WTC11 (cell line): ENCODE measurements at regions not wholly inside any gene's neighbourhood (a gene's known extent, or its start where the extent isn't known, plus 50 kb on each side); places are given as distances from the start of the nearest gene placed in this dataset.

Experiments used
- ATAC-seq: fragments of 200-7000 bp; cut with Tn5 transposase; 2 replicates; pipeline ENCODE4 v1.10.0; 2021; ENCODE audit warnings: mild to moderate bottlenecking, moderate library complexity
- CTCF ChIA-PET: fragments of 300-600 bp; sonication (Branson Sonifier 250); formaldehyde crosslinking; loops from one replicate; lab custom pipeline; 2021; ENCODE audit warnings: antibody characterized with exemption; lab: Charles Lee
- POLR2A ChIA-PET: fragments of 350-600 bp; sonication (Branson Sonifier 250); formaldehyde crosslinking; loops from one replicate; lab custom pipeline; 2021; ENCODE audit warnings: antibody characterized with exemption; lab: Charles Lee
- DNase-seq: peaks from one replicate; pipeline ENCODE4 v3.0.0; 2021; ENCODE audit warnings: low spot score
- H3K27ac Mint-ChIP-seq: 2 replicates; pipeline ENCODE4 v1.8.0; 2021; ENCODE audit warnings: mixed read lengths
- H3K27me3 Mint-ChIP-seq: 2 replicates; pipeline ENCODE4 v1.8.0; 2021; ENCODE audit warnings: low read depth, mild to moderate bottlenecking, moderate library complexity, mixed read lengths
- H3K36me3 Mint-ChIP-seq: 2 replicates; pipeline ENCODE4 v1.8.0; 2021; ENCODE audit warnings: mixed read lengths
- H3K4me1 Mint-ChIP-seq: 2 replicates; pipeline ENCODE4 v1.8.0; 2022; ENCODE audit warnings: mixed read lengths
- H3K4me3 Mint-ChIP-seq: 2 replicates; pipeline ENCODE4 v1.8.0; 2021; ENCODE audit warnings: mild to moderate bottlenecking, moderate library complexity, mixed read lengths
- H3K9me3 Mint-ChIP-seq: 2 replicates; pipeline ENCODE4 v1.8.0; 2021; ENCODE audit warnings: mixed read lengths
- CBFB ChIP-seq: sonication (generic); formaldehyde crosslinking; IDR thresholded peaks from 2 replicates; pipeline ENCODE4 v1.8.1; 2022; ENCODE audit warnings: mild to moderate bottlenecking, low read depth, missing genetic modification reagents
- CREB1 ChIP-seq: sonication (generic); formaldehyde crosslinking; IDR thresholded peaks from 2 replicates; pipeline ENCODE4 v1.8.0; 2023; ENCODE audit warnings: mild to moderate bottlenecking, missing genetic modification reagents
- FOXK1 ChIP-seq: sonication (generic); formaldehyde crosslinking; IDR thresholded peaks from 2 replicates; pipeline ENCODE4 v1.8.0; 2022; ENCODE audit warnings: mild to moderate bottlenecking, moderate library complexity, missing genetic modification reagents
- GRHL2 ChIP-seq: fragments of 250-450 bp; sonication (Bioruptor Pico); IDR thresholded peaks from 2 replicates; pipeline ENCODE4 v1.8.0; 2022; ENCODE audit warnings: mild to moderate bottlenecking, moderate library complexity; ENCODE audit not compliant: insufficient replicate concordance, severe bottlenecking
- GTF2I ChIP-seq: fragments of 250-450 bp; sonication (Bioruptor Pico); conservative IDR thresholded peaks from 2 replicates; pipeline ENCODE4 v1.4.0; 2021; ENCODE audit warnings: mild to moderate bottlenecking
- IRF2 ChIP-seq: sonication (generic); formaldehyde crosslinking; IDR thresholded peaks from 2 replicates; pipeline ENCODE4 v1.8.0; 2022; ENCODE audit warnings: low read depth, missing genetic modification reagents, borderline replicate concordance
- MYBL2 ChIP-seq: sonication (generic); formaldehyde crosslinking; IDR thresholded peaks from 2 replicates; pipeline ENCODE4 v1.8.1; 2023; ENCODE audit warnings: mild to moderate bottlenecking, moderate library complexity, missing genetic modification reagents
- NFE2L1 ChIP-seq: sonication (generic); formaldehyde crosslinking; IDR thresholded peaks from 2 replicates; pipeline ENCODE4 v1.8.1; 2023; ENCODE audit warnings: missing genetic modification reagents
- RELA ChIP-seq: sonication (generic); formaldehyde crosslinking; IDR thresholded peaks from 2 replicates; pipeline ENCODE4 v1.8.1; 2022; ENCODE audit warnings: missing genetic modification reagents, mild to moderate bottlenecking, borderline replicate concordance
- TEAD1 ChIP-seq: sonication (generic); formaldehyde crosslinking; IDR thresholded peaks from 2 replicates; pipeline ENCODE4 v1.8.0; 2022; ENCODE audit warnings: mild to moderate bottlenecking, missing genetic modification reagents
- TP53 ChIP-seq: sonication (generic); formaldehyde crosslinking; IDR thresholded peaks from 2 replicates; pipeline ENCODE4 v1.8.1; 2023; ENCODE audit warnings: mild to moderate bottlenecking, missing genetic modification reagents
- ZNF121 ChIP-seq: sonication (generic); formaldehyde crosslinking; IDR thresholded peaks from 2 replicates; pipeline ENCODE4 v1.8.0; 2023; ENCODE audit warnings: missing genetic modification reagents
- ZNF317 ChIP-seq: sonication (generic); formaldehyde crosslinking; IDR thresholded peaks from 2 replicates; pipeline ENCODE4 v1.8.1; 2023; ENCODE audit warnings: low read depth, mild to moderate bottlenecking, moderate library complexity, missing genetic modification reagents, borderline replicate concordance
- ZNF671 ChIP-seq: fragments of 250-450 bp; sonication (Bioruptor Pico); IDR thresholded peaks from 2 replicates; pipeline ENCODE4 v1.8.0; 2021; ENCODE audit warnings: mild to moderate bottlenecking
- TF ChIP-seq, protein P1 (sequence below): sonication (generic); formaldehyde crosslinking; IDR thresholded peaks from 2 replicates; pipeline ENCODE4 v1.8.1; 2022; ENCODE audit warnings: missing genetic modification reagents, borderline replicate concordance
- TF ChIP-seq, protein P2 (sequence below): sonication (generic); formaldehyde crosslinking; IDR thresholded peaks from 2 replicates; pipeline ENCODE4 v1.8.1; 2022; ENCODE audit warnings: mild to moderate bottlenecking, moderate library complexity, missing genetic modification reagents
- TF ChIP-seq, protein P3 (sequence below): sonication (generic); formaldehyde crosslinking; IDR thresholded peaks from 2 replicates; pipeline ENCODE4 v1.8.0; 2022; ENCODE audit warnings: mild to moderate bottlenecking, missing genetic modification reagents
- TF ChIP-seq, protein P4 (sequence below): sonication (generic); formaldehyde crosslinking; IDR thresholded peaks from 2 replicates; pipeline ENCODE4 v1.8.1; 2022; ENCODE audit warnings: low read depth, mild to moderate bottlenecking, moderate library complexity, missing genetic modification reagents, borderline replicate concordance
- TF ChIP-seq, protein P5 (sequence below): fragments of 250-450 bp; sonication (Bioruptor Pico); IDR thresholded peaks from 2 replicates; pipeline ENCODE4 v1.9.0; 2021; ENCODE audit warnings: mild to moderate bottlenecking
- TF ChIP-seq, protein P6 (sequence below): sonication (generic); formaldehyde crosslinking; IDR thresholded peaks from 2 replicates; pipeline ENCODE4 v1.8.0; 2022; ENCODE audit warnings: mild to moderate bottlenecking, missing genetic modification reagents
- TF ChIP-seq, protein P7 (sequence below): sonication (generic); formaldehyde crosslinking; IDR thresholded peaks from 2 replicates; pipeline ENCODE4 v1.8.1; 2022; ENCODE audit warnings: low read depth, missing genetic modification reagents, borderline replicate concordance
- TF ChIP-seq, protein P8 (sequence below): sonication (generic); formaldehyde crosslinking; IDR thresholded peaks from 2 replicates; pipeline ENCODE4 v1.8.1; 2022; ENCODE audit warnings: mild to moderate bottlenecking, missing genetic modification reagents, moderate library complexity, borderline replicate concordance
- TF ChIP-seq, protein P9 (sequence below): fragments of 250-450 bp; sonication (Bioruptor Pico); IDR thresholded peaks from 2 replicates; pipeline ENCODE4 v1.9.0; 2021; ENCODE audit warnings: moderate library complexity, mild to moderate bottlenecking, inconsistent platforms, borderline replicate concordance

DNA sequence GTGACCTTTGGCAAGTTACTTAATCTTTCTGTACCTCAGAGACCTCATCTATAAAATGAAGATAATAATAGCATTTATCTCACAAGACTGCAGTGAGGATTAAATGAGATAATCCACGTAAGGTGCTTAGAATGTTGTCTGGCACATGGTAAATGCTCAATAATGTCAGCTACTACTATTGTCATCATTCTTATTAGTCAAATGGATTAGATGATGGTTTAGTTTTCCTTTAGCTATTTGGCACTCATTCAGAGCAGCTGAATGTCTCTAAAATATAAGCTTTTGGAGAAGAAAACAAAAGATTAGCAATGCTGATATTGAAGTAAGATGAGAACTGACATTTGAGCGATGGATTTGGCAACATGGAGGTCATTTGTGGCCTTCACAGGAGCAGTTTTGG lies 125.1 kb downstream of the AQP4 start:
- Mint-ChIP-seq H3K4me3 (no peak overlapping the region), H3K36me3 (peaks cover 15% of the 10 kb centered on the region), H3K9me3 (peaks cover 36% of the 10 kb centered on the region), H3K27ac (no peak overlapping the region), H3K27me3 (peaks cover under 1% of the 10 kb centered on the region; the same call in 1 of the 2 replicates), H3K4me1 (peaks cover 4% of the 10 kb centered on the region)
- ATAC-seq (no peak), DNase-seq (no peak)
- TF ChIP-seq GTF2I (CRISPR knock-in tag), result no peak
- TF ChIP-seq ZNF121 (CRISPR knock-in tag), result no peak
- TF ChIP-seq, protein P1, sequence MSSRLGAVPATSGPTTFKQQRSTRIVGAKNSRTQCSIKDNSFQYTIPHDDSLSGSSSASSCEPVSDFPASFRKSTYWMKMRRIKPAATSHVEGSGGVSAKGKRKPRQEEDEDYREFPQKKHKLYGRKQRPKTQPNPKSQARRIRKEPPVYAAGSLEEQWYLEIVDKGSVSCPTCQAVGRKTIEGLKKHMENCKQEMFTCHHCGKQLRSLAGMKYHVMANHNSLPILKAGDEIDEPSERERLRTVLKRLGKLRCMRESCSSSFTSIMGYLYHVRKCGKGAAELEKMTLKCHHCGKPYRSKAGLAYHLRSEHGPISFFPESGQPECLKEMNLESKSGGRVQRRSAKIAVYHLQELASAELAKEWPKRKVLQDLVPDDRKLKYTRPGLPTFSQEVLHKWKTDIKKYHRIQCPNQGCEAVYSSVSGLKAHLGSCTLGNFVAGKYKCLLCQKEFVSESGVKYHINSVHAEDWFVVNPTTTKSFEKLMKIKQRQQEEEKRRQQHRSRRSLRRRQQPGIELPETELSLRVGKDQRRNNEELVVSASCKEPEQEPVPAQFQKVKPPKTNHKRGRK, result no peak
- TF ChIP-seq, protein P2, sequence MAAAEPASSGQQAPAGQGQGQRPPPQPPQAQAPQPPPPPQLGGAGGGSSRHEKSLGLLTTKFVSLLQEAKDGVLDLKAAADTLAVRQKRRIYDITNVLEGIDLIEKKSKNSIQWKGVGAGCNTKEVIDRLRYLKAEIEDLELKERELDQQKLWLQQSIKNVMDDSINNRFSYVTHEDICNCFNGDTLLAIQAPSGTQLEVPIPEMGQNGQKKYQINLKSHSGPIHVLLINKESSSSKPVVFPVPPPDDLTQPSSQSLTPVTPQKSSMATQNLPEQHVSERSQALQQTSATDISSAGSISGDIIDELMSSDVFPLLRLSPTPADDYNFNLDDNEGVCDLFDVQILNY, result no peak
- no peak for TF ChIP-seq FOXK1 (CRISPR knock-in tag)
- TF ChIP-seq, protein P3, sequence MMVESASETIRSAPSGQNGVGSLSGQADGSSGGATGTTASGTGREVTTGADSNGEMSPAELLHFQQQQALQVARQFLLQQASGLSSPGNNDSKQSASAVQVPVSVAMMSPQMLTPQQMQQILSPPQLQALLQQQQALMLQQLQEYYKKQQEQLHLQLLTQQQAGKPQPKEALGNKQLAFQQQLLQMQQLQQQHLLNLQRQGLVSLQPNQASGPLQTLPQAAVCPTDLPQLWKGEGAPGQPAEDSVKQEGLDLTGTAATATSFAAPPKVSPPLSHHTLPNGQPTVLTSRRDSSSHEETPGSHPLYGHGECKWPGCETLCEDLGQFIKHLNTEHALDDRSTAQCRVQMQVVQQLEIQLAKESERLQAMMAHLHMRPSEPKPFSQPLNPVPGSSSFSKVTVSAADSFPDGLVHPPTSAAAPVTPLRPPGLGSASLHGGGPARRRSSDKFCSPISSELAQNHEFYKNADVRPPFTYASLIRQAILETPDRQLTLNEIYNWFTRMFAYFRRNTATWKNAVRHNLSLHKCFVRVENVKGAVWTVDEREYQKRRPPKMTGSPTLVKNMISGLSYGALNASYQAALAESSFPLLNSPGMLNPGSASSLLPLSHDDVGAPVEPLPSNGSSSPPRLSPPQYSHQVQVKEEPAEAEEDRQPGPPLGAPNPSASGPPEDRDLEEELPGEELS (CRISPR knock-in tag), result no peak
- TF ChIP-seq ZNF671 (CRISPR knock-in tag), result no peak
- TF ChIP-seq, protein P4, sequence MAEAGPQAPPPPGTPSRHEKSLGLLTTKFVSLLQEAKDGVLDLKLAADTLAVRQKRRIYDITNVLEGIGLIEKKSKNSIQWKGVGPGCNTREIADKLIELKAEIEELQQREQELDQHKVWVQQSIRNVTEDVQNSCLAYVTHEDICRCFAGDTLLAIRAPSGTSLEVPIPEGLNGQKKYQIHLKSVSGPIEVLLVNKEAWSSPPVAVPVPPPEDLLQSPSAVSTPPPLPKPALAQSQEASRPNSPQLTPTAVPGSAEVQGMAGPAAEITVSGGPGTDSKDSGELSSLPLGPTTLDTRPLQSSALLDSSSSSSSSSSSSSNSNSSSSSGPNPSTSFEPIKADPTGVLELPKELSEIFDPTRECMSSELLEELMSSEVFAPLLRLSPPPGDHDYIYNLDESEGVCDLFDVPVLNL, result no peak
- POLR2A ChIA-PET, result no interaction called here
- CTCF ChIA-PET, result no interaction called here

DNA sequence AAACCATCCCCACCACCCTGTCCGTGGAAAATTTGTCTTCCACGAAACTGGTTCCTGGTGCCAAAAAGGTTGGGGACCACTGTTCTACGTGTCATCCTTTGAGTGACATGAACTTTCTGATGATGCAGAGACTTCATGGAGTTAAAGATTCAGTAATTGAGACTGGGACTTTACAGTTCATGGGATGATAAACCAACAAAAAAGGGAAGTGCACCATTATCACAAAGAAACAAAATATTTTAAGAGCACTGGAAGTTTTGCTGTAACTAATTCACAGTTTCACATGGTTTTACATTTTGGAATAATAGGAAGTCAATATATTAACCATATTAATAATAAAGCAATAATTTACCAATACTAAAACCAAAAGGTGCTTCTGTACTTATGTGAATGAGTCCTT lies 126.8 kb downstream of the AQP4 start:
- peaks cover 5% of the 10 kb centered on the region for H3K27me3 Mint-ChIP-seq
- POLR2A ChIA-PET, result no interaction called here
- H3K4me1 Mint-ChIP-seq, result peaks cover 9% of the 10 kb centered on the region
- TF ChIP-seq CBFB (CRISPR knock-in tag) (no peak), TP53 (no peak), IRF2 (CRISPR knock-in tag) (no peak), TEAD1 (CRISPR knock-in tag) (no peak), NFE2L1 (no peak), CREB1 (CRISPR knock-in tag) (no peak), GRHL2 (CRISPR knock-in tag) (no peak), MYBL2 (CRISPR knock-in tag) (no peak), ZNF121 (CRISPR knock-in tag) (no peak), RELA (CRISPR knock-in tag) (no peak), ZNF317 (CRISPR knock-in tag) (no peak)
- TF ChIP-seq, protein P5, sequence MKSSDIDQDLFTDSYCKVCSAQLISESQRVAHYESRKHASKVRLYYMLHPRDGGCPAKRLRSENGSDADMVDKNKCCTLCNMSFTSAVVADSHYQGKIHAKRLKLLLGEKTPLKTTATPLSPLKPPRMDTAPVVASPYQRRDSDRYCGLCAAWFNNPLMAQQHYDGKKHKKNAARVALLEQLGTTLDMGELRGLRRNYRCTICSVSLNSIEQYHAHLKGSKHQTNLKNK (CRISPR knock-in tag), result no peak
- TF ChIP-seq, protein P6, sequence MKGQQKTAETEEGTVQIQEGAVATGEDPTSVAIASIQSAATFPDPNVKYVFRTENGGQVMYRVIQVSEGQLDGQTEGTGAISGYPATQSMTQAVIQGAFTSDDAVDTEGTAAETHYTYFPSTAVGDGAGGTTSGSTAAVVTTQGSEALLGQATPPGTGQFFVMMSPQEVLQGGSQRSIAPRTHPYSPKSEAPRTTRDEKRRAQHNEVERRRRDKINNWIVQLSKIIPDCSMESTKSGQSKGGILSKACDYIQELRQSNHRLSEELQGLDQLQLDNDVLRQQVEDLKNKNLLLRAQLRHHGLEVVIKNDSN (CRISPR knock-in tag), result no peak
- TF ChIP-seq, protein P7, sequence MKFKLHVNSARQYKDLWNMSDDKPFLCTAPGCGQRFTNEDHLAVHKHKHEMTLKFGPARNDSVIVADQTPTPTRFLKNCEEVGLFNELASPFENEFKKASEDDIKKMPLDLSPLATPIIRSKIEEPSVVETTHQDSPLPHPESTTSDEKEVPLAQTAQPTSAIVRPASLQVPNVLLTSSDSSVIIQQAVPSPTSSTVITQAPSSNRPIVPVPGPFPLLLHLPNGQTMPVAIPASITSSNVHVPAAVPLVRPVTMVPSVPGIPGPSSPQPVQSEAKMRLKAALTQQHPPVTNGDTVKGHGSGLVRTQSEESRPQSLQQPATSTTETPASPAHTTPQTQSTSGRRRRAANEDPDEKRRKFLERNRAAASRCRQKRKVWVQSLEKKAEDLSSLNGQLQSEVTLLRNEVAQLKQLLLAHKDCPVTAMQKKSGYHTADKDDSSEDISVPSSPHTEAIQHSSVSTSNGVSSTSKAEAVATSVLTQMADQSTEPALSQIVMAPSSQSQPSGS, result no peak
- TF ChIP-seq, protein P3 (CRISPR knock-in tag), result no peak
- TF ChIP-seq, protein P8, sequence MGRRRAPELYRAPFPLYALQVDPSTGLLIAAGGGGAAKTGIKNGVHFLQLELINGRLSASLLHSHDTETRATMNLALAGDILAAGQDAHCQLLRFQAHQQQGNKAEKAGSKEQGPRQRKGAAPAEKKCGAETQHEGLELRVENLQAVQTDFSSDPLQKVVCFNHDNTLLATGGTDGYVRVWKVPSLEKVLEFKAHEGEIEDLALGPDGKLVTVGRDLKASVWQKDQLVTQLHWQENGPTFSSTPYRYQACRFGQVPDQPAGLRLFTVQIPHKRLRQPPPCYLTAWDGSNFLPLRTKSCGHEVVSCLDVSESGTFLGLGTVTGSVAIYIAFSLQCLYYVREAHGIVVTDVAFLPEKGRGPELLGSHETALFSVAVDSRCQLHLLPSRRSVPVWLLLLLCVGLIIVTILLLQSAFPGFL, result no peak
- TF ChIP-seq, protein P9, sequence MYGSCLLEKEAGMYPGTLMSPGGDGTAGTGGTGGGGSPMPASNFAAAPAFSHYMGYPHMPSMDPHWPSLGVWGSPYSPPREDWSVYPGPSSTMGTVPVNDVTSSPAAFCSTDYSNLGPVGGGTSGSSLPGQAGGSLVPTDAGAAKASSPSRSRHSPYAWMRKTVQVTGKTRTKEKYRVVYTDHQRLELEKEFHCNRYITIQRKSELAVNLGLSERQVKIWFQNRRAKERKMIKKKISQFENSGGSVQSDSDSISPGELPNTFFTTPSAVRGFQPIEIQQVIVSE (CRISPR knock-in tag), result no peak
- CTCF ChIA-PET, result no interaction called here
- peaks cover 15% of the 10 kb centered on the region for H3K36me3 Mint-ChIP-seq
- H3K9me3 Mint-ChIP-seq, result peaks cover 39% of the 10 kb centered on the region
- H3K4me3 Mint-ChIP-seq, result no peak overlapping the region
- DNase-seq (no peak), ATAC-seq (no peak)
- H3K27ac Mint-ChIP-seq, result no peak overlapping the region
